ENCODE measurements at regions not wholly inside any gene's neighbourhood (a gene's known extent, or its start where the extent isn't known, plus 50 kb on each side); places are given as distances from the start of the nearest gene placed in this dataset.

DNA sequence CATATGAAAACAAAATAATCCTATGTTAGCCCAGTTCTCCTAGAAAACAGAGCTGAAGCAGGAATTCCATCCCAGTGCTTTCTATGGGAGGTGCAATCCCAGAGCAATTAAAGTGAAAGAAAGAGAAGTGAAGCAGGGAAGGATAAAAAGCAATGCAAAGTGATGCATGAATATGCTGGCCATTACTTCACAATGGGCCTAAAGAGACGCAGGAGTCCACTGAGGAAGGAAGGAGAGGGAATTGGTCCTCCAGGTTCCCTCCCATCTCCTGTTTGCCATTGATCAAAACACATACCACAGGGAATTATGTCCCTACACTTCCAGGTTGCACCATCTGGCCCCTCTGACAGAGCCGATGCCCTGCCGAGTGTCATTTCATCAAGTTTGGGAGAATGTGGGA lies 392.2 kb upstream of the NFE2L3 start:
- TF ChIP-seq CTCF (IDR thresholded peaks at IDR 0.05) (no peak), POLR2A (IDR thresholded peaks at IDR 0.05) (no peak), EP300 (IDR thresholded peaks at IDR 0.05) (no peak)
